Stomach (tissue), 4 donors: ENCODE measurements at regions not wholly inside any gene's neighbourhood (a gene's known extent, or its start where the extent isn't known, plus 50 kb on each side); places are given as distances from the start of the nearest gene placed in this dataset.

Source experiments
- CTCF ChIP-seq, 7 experiments: fragments of 450-650 bp in 4 of 7; fragments of 200-600 bp in 3 of 7; sonication (generic) in 3 of 7; IDR thresholded peaks; one replicate each; pipeline ENCODE4 v1.5.1; 2016 to 2019; ENCODE audit warnings: antibody characterized with exemption in 7 of 7, control low read depth in 2 of 7, mild to moderate bottlenecking in 1 of 7
- POLR2A ChIP-seq, 4 donors: fragments of 450-650 bp; IDR thresholded peaks; one replicate each; pipeline ENCODE4 v1.6.1; 2016; ENCODE audit warnings: antibody characterized with exemption in 4 of 4, control low read depth in 2 of 4, mild to moderate bottlenecking in 1 of 4, moderate library complexity in 1 of 4
- POLR2AphosphoS5 ChIP-seq, 3 donors: sonication (generic); formaldehyde crosslinking; IDR thresholded peaks; one replicate each; pipeline ENCODE4 v1.6.1; 2016; ENCODE audit warnings: antibody characterized with exemption in 3 of 3

GRCh38 chr7:108815815-108816214, 246.1 kb downstream of the DNAJB9 start:
- TF ChIP-seq CTCF (IDR thresholded peaks at IDR 0.05) (no peak), POLR2A (IDR thresholded peaks at IDR 0.05) (no peak), POLR2AphosphoS5 (IDR thresholded peaks at IDR 0.05) (no peak)
